ENCODE measurements at regions not wholly inside any gene's neighbourhood (a gene's known extent, or its start where the extent isn't known, plus 50 kb on each side); places are given as distances from the start of the nearest gene placed in this dataset.

DNA sequence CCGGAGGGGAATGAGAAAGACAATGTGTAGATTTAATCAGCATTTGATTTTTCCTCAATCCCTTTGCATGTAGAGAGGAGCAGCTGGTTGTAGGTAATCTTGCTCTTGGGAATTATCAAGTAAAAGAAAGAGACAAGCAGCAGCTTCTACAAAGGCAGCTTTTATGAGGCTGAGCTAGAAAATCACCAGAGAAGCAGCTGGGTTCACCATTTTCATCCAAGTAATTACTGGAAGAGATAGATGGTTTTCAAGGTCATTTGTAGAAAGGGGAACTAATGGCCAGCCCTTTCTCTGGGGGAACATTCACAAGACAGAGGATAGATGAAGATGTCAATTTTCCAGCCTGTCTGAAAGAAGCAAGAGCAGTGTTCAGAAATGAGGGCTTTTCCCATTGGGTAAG lies 113.0 kb downstream of the RND3 start:
- no peak for DNase-seq (ENCODE audit: low read depth in 1 of 2, low spot score in 1 of 2)
- Histone ChIP-seq H3K9me3 (ENCODE audit: low read depth) (no peaks in the 10 kb centered on the region), H3K27me3 (no peaks in the 10 kb centered on the region), H3K36me3 (no peaks in the 10 kb centered on the region), H3K27ac (no peak overlapping the region), H3K4me1 (ENCODE audit: low read depth) (peaks cover 13% of the 10 kb centered on the region), H3K4me3 (no peak overlapping the region)
- TF ChIP-seq, protein P1, sequence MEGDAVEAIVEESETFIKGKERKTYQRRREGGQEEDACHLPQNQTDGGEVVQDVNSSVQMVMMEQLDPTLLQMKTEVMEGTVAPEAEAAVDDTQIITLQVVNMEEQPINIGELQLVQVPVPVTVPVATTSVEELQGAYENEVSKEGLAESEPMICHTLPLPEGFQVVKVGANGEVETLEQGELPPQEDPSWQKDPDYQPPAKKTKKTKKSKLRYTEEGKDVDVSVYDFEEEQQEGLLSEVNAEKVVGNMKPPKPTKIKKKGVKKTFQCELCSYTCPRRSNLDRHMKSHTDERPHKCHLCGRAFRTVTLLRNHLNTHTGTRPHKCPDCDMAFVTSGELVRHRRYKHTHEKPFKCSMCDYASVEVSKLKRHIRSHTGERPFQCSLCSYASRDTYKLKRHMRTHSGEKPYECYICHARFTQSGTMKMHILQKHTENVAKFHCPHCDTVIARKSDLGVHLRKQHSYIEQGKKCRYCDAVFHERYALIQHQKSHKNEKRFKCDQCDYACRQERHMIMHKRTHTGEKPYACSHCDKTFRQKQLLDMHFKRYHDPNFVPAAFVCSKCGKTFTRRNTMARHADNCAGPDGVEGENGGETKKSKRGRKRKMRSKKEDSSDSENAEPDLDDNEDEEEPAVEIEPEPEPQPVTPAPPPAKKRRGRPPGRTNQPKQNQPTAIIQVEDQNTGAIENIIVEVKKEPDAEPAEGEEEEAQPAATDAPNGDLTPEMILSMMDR (IDR thresholded peaks at IDR 0.05; ENCODE audit: low read depth, low read length): no peak

DNA sequence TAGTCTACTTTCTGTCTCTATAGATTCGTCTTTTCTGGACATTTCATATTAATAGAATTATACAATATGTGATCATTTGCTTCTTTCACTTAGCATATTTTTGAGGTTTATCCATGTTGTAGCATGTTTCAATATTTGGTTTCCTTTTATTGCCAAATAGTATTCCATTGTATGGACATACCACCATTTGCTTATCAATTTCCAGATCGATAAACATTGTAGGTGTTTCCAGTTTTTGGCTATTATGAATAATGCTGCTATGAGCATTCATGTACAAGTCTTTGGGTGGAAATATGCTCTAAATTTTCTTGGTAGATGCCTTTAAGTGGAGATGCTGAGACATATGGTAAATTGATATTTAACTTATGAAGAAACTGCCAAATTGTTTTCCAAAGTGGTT lies 114.1 kb downstream of the RND3 start:
- Histone ChIP-seq H3K4me1 (ENCODE audit: low read depth) (peaks cover 13% of the 10 kb centered on the region), H3K27ac (no peak overlapping the region), H3K9me3 (ENCODE audit: low read depth) (no peaks in the 10 kb centered on the region), H3K36me3 (no peaks in the 10 kb centered on the region), H3K27me3 (no peaks in the 10 kb centered on the region), H3K4me3 (no peak overlapping the region)
- TF ChIP-seq, protein P1 (IDR thresholded peaks at IDR 0.05; ENCODE audit: low read depth, low read length): no peak
- DNase-seq (ENCODE audit: low read depth in 1 of 2, low spot score in 1 of 2): no peak

DNA sequence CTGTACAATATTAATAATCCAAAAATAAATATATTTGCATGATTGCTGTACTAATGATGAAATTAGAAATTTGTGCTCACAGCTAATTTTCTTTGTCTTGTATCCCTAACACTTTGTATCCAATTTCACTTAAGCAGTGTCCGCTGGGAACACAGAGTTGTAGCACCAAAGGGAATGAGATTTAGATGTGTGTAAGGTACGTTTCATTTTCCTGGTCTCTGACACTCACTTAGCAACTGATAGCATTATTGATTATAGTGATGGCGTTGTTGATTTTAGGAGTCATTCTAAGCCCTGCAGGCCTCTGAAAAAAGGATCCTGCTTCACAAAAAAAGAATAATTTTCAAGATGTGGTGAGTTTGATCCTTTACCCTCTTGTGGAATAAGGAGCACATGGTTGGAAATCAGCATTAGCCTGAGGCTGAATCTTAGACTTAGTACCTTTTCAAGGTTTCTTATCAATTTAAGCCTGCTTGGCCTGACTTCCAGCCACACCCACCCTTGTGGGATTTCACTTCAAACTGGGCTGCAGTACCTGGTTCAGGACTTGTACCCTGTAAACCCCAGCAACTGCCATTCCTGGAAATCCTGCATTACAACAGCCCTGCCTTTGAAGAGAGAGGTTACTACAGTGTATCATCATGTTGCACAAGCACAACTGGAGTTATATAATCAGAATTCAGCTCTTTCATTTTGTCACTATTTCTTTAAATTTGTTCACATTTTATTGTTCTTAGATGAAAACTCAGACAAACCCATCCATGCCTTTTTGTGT lies 116.2 kb downstream of the RND3 start:
- H3K4me3 ChIP-seq: no peak overlapping the region
- no peak for DNase-seq (ENCODE audit: low read depth in 1 of 2, low spot score in 1 of 2)

DNA sequence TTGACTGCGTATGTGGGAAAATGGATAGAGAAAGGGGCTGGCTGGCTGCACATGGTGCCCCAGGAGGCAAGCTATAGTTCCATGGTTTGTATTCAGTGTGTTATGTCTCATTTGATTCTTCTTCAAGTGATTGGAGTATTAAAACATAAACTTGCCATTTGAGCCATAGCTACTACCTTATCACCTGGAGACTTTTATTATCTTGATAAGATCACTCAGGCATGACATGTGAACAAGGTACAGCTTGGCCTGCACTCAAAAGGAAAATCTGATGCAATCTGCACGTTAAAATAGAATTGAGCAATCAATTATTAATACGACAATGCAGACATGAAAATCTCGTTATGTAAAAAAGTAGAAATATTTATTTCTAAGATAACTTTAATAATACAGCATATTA lies 116.9 kb downstream of the RND3 start:
- no peaks in the 10 kb centered on the region for H3K27me3 ChIP-seq
- peaks cover 6% of the 10 kb centered on the region for H3K4me1 ChIP-seq (ENCODE audit: low read depth)

More for the DNA sequence above, 116.2 kb downstream of the RND3 start:
- Histone ChIP-seq H3K4me1 (ENCODE audit: low read depth) (peaks cover 6% of the 10 kb centered on the region), H3K36me3 (no peaks in the 10 kb centered on the region), H3K9me3 (ENCODE audit: low read depth) (no peaks in the 10 kb centered on the region), H3K27ac (no peak overlapping the region), H3K27me3 (no peaks in the 10 kb centered on the region)
- TF ChIP-seq, protein P1 (IDR thresholded peaks at IDR 0.05; ENCODE audit: low read depth, low read length): no peak

DNA sequence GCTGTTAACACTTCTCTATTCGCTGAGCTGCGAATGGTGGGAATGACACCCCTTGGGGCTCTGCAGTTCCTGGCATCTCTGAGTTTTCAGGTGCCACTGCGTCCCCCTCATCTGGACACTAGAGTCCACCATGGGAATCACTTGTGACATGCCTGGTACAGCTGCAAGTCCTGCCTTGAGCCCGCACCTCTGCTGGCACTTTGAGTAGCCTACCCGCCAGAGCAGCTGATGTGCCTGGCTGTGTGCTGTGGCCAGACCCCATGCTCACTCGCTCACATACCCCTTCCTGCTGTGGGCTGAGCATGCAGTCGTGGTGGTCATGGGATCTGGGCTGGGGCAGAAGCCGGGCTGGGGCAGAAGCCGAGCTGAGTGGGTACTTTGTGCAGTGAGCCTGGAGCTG lies 117.6 kb downstream of the RND3 start:
- H3K27ac ChIP-seq: no peak overlapping the region
- no peaks in the 10 kb centered on the region for H3K36me3 ChIP-seq
- H3K4me3 ChIP-seq: no peak overlapping the region
- H3K9me3 ChIP-seq (ENCODE audit: low read depth): no peaks in the 10 kb centered on the region
- no peaks in the 10 kb centered on the region for H3K4me1 ChIP-seq (ENCODE audit: low read depth)
- no peaks in the 10 kb centered on the region for H3K27me3 ChIP-seq
- no peak for DNase-seq (ENCODE audit: low read depth in 1 of 2, low spot score in 1 of 2)
- TF ChIP-seq, protein P1 (IDR thresholded peaks at IDR 0.05; ENCODE audit: low read depth, low read length): no peak

More for the DNA sequence above, 116.9 kb downstream of the RND3 start:
- no peak for DNase-seq (ENCODE audit: low read depth in 1 of 2, low spot score in 1 of 2)
- TF ChIP-seq, protein P1 (IDR thresholded peaks at IDR 0.05; ENCODE audit: low read depth, low read length): no peak
- Histone ChIP-seq H3K4me3 (no peak overlapping the region), H3K27ac (no peak overlapping the region), H3K9me3 (ENCODE audit: low read depth) (no peaks in the 10 kb centered on the region), H3K36me3 (no peaks in the 10 kb centered on the region)
